Calu3 (cell line): ENCODE measurements at regions not wholly inside any gene's neighbourhood (a gene's known extent, or its start where the extent isn't known, plus 50 kb on each side); places are given as distances from the start of the nearest gene placed in this dataset.

Experiments used
- BruUV-seq: library from RNA; stranded (reverse); fragments of 400-500 nt; replicated peaks from 2 replicates; lab custom pipeline; 2021; lab: Mats Ljungman, UMichigan
- CTCF ChIA-PET: fragments of 300-600 bp; sonication (Branson Sonifier 250); formaldehyde crosslinking; loops from one replicate; lab custom pipeline; 2022; ENCODE audit warnings: antibody characterized with exemption; lab: Charles Lee
- DNase-seq: peaks from one replicate; pipeline ENCODE4 v3.0.0; 2022
- H3K27ac Mint-ChIP-seq: one replicate; pipeline ENCODE4 v1.8.0; 2022; ENCODE audit warnings: mixed read lengths; ENCODE audit not compliant: unreplicated experiment
- H3K27me3 Mint-ChIP-seq: one replicate; pipeline ENCODE4 v1.8.0; 2022; ENCODE audit warnings: mixed read lengths; ENCODE audit not compliant: unreplicated experiment
- H3K36me3 Mint-ChIP-seq: one replicate; pipeline ENCODE4 v1.8.0; 2022; ENCODE audit warnings: mild to moderate bottlenecking, moderate library complexity, mixed read lengths; ENCODE audit not compliant: insufficient read depth, unreplicated experiment
- H3K4me1 Mint-ChIP-seq: one replicate; pipeline ENCODE4 v1.8.0; 2022; ENCODE audit warnings: mild to moderate bottlenecking, low read depth, mixed read lengths; ENCODE audit not compliant: unreplicated experiment
- H3K4me3 Mint-ChIP-seq: one replicate; pipeline ENCODE4 v1.8.0; 2022; ENCODE audit warnings: mild to moderate bottlenecking, low read depth, moderate library complexity, mixed read lengths; ENCODE audit not compliant: unreplicated experiment
- H3K9me3 Mint-ChIP-seq: one replicate; pipeline ENCODE4 v1.8.0; 2022; ENCODE audit warnings: low read depth, mixed read lengths; ENCODE audit not compliant: unreplicated experiment
- CTCF ChIP-seq: fragments of 200-600 bp; IDR thresholded peaks from one replicate; pipeline ENCODE4 v1.8.0; 2022; ENCODE audit warnings: antibody characterized with exemption; ENCODE audit not compliant: unreplicated experiment
- intact Hi-C: fragments of 100-400 bp; cut with micrococcal nuclease; formaldehyde crosslinking; loops from one replicate; pipeline ENCODE4 v1.10.0; 2022; ENCODE audit not compliant: unreplicated experiment

- H3K4me3 Mint-ChIP-seq: no peak overlapping the region
- no peak for DNase-seq
- H3K36me3 Mint-ChIP-seq: no peaks in the 10 kb centered on the region
- H3K4me1 Mint-ChIP-seq: no peaks in the 10 kb centered on the region
- H3K9me3 Mint-ChIP-seq: peaks cover 6% of the 10 kb centered on the region
- BruUV-seq: no TSS peak
- CTCF ChIA-PET: no interaction called here
- intact Hi-C loops: no loop called here
- no peak for TF ChIP-seq CTCF
- H3K27me3 Mint-ChIP-seq: no peaks in the 10 kb centered on the region
- no peak overlapping the region for H3K27ac Mint-ChIP-seq
Measured at GRCh38 chr18:55787536-55788073, 199.6 kb upstream of the TCF4 start.

- Mint-ChIP-seq H3K4me3 (no peak overlapping the region), H3K36me3 (no peaks in the 10 kb centered on the region), H3K27me3 (no peaks in the 10 kb centered on the region), H3K27ac (no peak overlapping the region), H3K9me3 (peaks cover 6% of the 10 kb centered on the region), H3K4me1 (no peaks in the 10 kb centered on the region)
- CTCF ChIA-PET: no interaction called here
- intact Hi-C loops: no loop called here
- no peak for DNase-seq
- BruUV-seq: no TSS peak
- no peak for TF ChIP-seq CTCF
Measured at GRCh38 chr18:55786651-55787272, 198.8 kb upstream of the TCF4 start.

GRCh38 chr18:55783921-55784320 lies 195.9 kb upstream of the TCF4 start:
- H3K27me3 Mint-ChIP-seq: no peaks in the 10 kb centered on the region
- no peaks in the 10 kb centered on the region for H3K4me1 Mint-ChIP-seq
- no peaks in the 10 kb centered on the region for H3K36me3 Mint-ChIP-seq
- BruUV-seq: no TSS peak
- intact Hi-C loops: loop anchor here (5.0 kb wide), 1 partner anchor 442 kb away; no protein-coding TSS in a partner anchor
- CTCF ChIA-PET: interaction anchor here (0.5 kb wide), 1 partner anchor 61 kb away, joined by 4 read pairs; no protein-coding TSS in a partner anchor
- H3K9me3 Mint-ChIP-seq: peaks cover 3% of the 10 kb centered on the region
- no peak for TF ChIP-seq CTCF
- H3K27ac Mint-ChIP-seq: no peak overlapping the region
- no peak overlapping the region for H3K4me3 Mint-ChIP-seq
- no peak for DNase-seq

- peak; percentile 40 for DNase-seq
- Mint-ChIP-seq H3K9me3 (no peaks in the 10 kb centered on the region), H3K27me3 (no peaks in the 10 kb centered on the region), H3K27ac (no peak overlapping the region), H3K36me3 (no peaks in the 10 kb centered on the region), H3K4me1 (no peaks in the 10 kb centered on the region), H3K4me3 (no peak overlapping the region)
- intact Hi-C loops: loop anchor here (1.0 to 5.0 kb wide), 2 partner anchors 366 to 439 kb away; no protein-coding TSS in a partner anchor
- TF ChIP-seq CTCF: peak; percentile 50
- CTCF ChIA-PET: interaction anchor here (0.7 to 1.0 kb wide), 2 partner anchors 547 to 550 kb away, joined by 3 to 5 read pairs; no protein-coding TSS in a partner anchor
- BruUV-seq: no TSS peak
Measured at GRCh38 chr18:55781481-55781957, 193.5 kb upstream of the TCF4 start.
